GM23338 (cell line): ENCODE measurements at regions not wholly inside any gene's neighbourhood (a gene's known extent, or its start where the extent isn't known, plus 50 kb on each side); places are given as distances from the start of the nearest gene placed in this dataset.

Experiments
- ATAC-seq: fragments of 200-7000 bp; cut with Tn5 transposase; 3 replicates; pipeline ENCODE4 v1.9.1; 2020
- DNase-seq: peaks from one replicate; pipeline ENCODE4 v3.0.0-alpha.2; 2015; ENCODE audit warnings: low spot score
- H2AFZ ChIP-seq: fragments of 200-600 bp; sonication (generic); 2 replicates; pipeline ENCODE4 v1.8.0; 2016; ENCODE audit warnings: antibody characterized with exemption, mild to moderate bottlenecking, moderate library complexity
- H3F3A ChIP-seq: fragments of 200-600 bp; sonication (generic); replicated peaks from 2 replicates; pipeline ENCODE4 v1.8.0; 2017; ENCODE audit warnings: antibody characterized with exemption, mixed run types, low read depth
- H3K27ac ChIP-seq: fragments of 200-600 bp; sonication (generic); 2 replicates; pipeline ENCODE4 v1.6.1; 2016; ENCODE audit warnings: low read depth
- H3K27me3 ChIP-seq: fragments of 200-600 bp; sonication (generic); 2 replicates; pipeline ENCODE4 v1.8.0; 2016; ENCODE audit warnings: mild to moderate bottlenecking, mixed run types, moderate library complexity; ENCODE audit not compliant: insufficient read depth
- H3K36me3 ChIP-seq: fragments of 200-600 bp; sonication (generic); 2 replicates; pipeline ENCODE4 v1.8.0; 2016; ENCODE audit warnings: mild to moderate bottlenecking; ENCODE audit not compliant: insufficient read depth
- H3K4me1 ChIP-seq: fragments of 200-600 bp; sonication (generic); 2 replicates; pipeline ENCODE4 v1.8.0; 2016; ENCODE audit warnings: mild to moderate bottlenecking, moderate library complexity; ENCODE audit not compliant: insufficient read depth
- H3K4me2 ChIP-seq: fragments of 200-600 bp; sonication (generic); 2 replicates; pipeline ENCODE4 v1.7.1; 2017; ENCODE audit warnings: mixed run types
- H3K4me3 ChIP-seq: fragments of 200-600 bp; sonication (generic); 2 replicates; pipeline ENCODE4 v1.6.1; 2016; ENCODE audit warnings: mixed run types
- H3K79me2 ChIP-seq: fragments of 200-600 bp; sonication (generic); replicated peaks from 2 replicates; pipeline ENCODE4 v1.8.0; 2017; ENCODE audit warnings: mild to moderate bottlenecking; ENCODE audit not compliant: insufficient read depth
- H3K9me2 ChIP-seq: fragments of 200-600 bp; sonication (generic); 2 replicates; pipeline ENCODE4 v1.8.0; 2017; ENCODE audit not compliant: insufficient read depth
- H4K20me1 ChIP-seq: fragments of 200-600 bp; sonication (generic); replicated peaks from 2 replicates; pipeline ENCODE4 v1.8.0; 2017; ENCODE audit warnings: mild to moderate bottlenecking; ENCODE audit not compliant: insufficient read depth
- H3K27ac Mint-ChIP-seq: 2 replicates; pipeline ENCODE4 v1.8.0; 2020; ENCODE audit warnings: inconsistent platforms, mild to moderate bottlenecking, moderate library complexity, mixed read lengths
- H3K27me3 Mint-ChIP-seq: 3 replicates; pipeline ENCODE4 v1.8.0; 2022; ENCODE audit warnings: low read depth, mild to moderate bottlenecking, moderate library complexity, mixed read lengths, inconsistent platforms; ENCODE audit not compliant: insufficient read depth, poor library complexity
- H3K36me3 Mint-ChIP-seq: 3 replicates; pipeline ENCODE4 v1.8.0; 2021; ENCODE audit warnings: low read depth, mild to moderate bottlenecking, inconsistent platforms, moderate library complexity, mixed read lengths
- H3K4me1 Mint-ChIP-seq: 3 replicates; pipeline ENCODE4 v1.8.0; 2020; ENCODE audit warnings: mild to moderate bottlenecking, inconsistent platforms, mixed read lengths
- H3K4me3 Mint-ChIP-seq: 3 replicates; pipeline ENCODE4 v1.8.0; 2021; ENCODE audit warnings: moderate library complexity, mild to moderate bottlenecking, inconsistent platforms, mixed read lengths
- H3K9me3 Mint-ChIP-seq: 3 replicates; pipeline ENCODE4 v1.8.0; 2020; ENCODE audit warnings: moderate library complexity, mild to moderate bottlenecking, inconsistent platforms, mixed read lengths
- CREB1 ChIP-seq: fragments of 250-450 bp; sonication (Bioruptor Pico); IDR thresholded peaks from 2 replicates; pipeline ENCODE4 v1.5.0; 2020; ENCODE audit warnings: low read depth, mild to moderate bottlenecking, moderate library complexity
- EZH2 ChIP-seq: fragments of 200-600 bp; sonication (generic); IDR thresholded peaks from one replicate; pipeline ENCODE4 v1.8.0; 2017; ENCODE audit warnings: antibody characterized with exemption, mild to moderate bottlenecking, low read depth; ENCODE audit not compliant: unreplicated experiment
- EZH2phosphoT487 ChIP-seq: fragments of 200-600 bp; sonication (generic); IDR thresholded peaks from one replicate; pipeline ENCODE4 v1.8.1; 2018; ENCODE audit warnings: antibody characterized with exemption; ENCODE audit not compliant: unreplicated experiment
- TF ChIP-seq, protein P1 (sequence below), 2 experiments: fragments of 200-600 bp in 1 of 2; sonication (generic) in 1 of 2; conservative IDR thresholded peaks; 2 replicates each; pipeline versions ENCODE4 v1.5.1 to v1.6.1; 2016 to 2017; ENCODE audit warnings: antibody characterized with exemption in 2 of 2, low read depth in 2 of 2, mild to moderate bottlenecking in 2 of 2, moderate library complexity in 1 of 2
- TF ChIP-seq, protein P2 (sequence below): fragments of 250-450 bp; sonication (Bioruptor Pico); IDR thresholded peaks from 2 replicates; pipeline ENCODE4 v1.5.0; 2020; ENCODE audit warnings: mild to moderate bottlenecking, moderate library complexity

DNA sequence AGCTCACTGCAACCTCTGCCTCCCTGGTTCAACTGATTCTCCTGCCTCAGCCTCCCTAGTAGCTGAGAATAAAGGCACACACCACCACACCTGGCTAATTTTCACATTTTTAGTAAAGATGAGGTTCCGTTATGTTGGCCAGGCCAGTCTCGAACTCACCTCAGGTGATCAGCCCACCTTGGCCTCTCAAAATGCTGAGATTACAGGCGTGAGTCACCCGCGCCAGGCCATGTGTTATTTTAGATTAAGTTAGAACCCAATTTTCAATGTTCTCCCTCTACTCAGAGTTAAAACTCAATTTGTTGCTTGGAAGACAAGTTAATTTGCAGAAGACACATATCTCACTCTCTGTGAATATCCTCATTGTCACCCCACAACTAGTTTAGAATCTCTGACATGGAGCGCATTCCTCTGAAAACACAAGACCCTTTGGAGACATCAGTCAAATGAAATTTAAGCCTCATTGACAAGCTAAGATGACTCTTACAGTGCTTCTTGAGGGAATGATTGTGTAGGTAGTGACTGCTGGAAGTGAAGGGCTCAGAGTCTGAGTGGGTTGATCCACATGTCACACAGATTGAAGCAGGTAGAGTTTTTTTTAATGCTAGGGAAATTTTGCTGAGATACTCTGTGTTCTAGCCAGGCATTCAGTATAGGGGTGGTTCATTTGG is 60.6 kb upstream of the FRMD4B start:
- Histone ChIP-seq H3K79me2 (no peaks in the 10 kb centered on the region), H4K20me1 (no peaks in the 10 kb centered on the region), H3K9me2 (no peaks in the 10 kb centered on the region), H3F3A (no peaks in the 10 kb centered on the region), H3K36me3 (no peaks in the 10 kb centered on the region), H3K4me3 (no peak overlapping the region), H2AFZ (no peak overlapping the region), H3K27ac (no peak overlapping the region), H3K4me1 (peaks cover 8% of the 10 kb centered on the region; the same call in 1 of the 2 replicates), H3K27me3 (no peaks in the 10 kb centered on the region), H3K4me2 (no peak overlapping the region)
- H3K4me3 Mint-ChIP-seq, result no peak overlapping the region
- peaks cover 2% of the 10 kb centered on the region for H3K27me3 Mint-ChIP-seq
- peaks cover 8% of the 10 kb centered on the region; the same call in 1 of the 3 replicates for H3K9me3 Mint-ChIP-seq
- no peak for DNase-seq
- no peak for ATAC-seq
- TF ChIP-seq, protein P1, sequence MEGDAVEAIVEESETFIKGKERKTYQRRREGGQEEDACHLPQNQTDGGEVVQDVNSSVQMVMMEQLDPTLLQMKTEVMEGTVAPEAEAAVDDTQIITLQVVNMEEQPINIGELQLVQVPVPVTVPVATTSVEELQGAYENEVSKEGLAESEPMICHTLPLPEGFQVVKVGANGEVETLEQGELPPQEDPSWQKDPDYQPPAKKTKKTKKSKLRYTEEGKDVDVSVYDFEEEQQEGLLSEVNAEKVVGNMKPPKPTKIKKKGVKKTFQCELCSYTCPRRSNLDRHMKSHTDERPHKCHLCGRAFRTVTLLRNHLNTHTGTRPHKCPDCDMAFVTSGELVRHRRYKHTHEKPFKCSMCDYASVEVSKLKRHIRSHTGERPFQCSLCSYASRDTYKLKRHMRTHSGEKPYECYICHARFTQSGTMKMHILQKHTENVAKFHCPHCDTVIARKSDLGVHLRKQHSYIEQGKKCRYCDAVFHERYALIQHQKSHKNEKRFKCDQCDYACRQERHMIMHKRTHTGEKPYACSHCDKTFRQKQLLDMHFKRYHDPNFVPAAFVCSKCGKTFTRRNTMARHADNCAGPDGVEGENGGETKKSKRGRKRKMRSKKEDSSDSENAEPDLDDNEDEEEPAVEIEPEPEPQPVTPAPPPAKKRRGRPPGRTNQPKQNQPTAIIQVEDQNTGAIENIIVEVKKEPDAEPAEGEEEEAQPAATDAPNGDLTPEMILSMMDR (conservative IDR thresholded peaks at IDR 0.05; ENCODE audit: low read depth in 2 of 2), result no peak
- TF ChIP-seq EZH2, result no peak
- TF ChIP-seq, protein P2, sequence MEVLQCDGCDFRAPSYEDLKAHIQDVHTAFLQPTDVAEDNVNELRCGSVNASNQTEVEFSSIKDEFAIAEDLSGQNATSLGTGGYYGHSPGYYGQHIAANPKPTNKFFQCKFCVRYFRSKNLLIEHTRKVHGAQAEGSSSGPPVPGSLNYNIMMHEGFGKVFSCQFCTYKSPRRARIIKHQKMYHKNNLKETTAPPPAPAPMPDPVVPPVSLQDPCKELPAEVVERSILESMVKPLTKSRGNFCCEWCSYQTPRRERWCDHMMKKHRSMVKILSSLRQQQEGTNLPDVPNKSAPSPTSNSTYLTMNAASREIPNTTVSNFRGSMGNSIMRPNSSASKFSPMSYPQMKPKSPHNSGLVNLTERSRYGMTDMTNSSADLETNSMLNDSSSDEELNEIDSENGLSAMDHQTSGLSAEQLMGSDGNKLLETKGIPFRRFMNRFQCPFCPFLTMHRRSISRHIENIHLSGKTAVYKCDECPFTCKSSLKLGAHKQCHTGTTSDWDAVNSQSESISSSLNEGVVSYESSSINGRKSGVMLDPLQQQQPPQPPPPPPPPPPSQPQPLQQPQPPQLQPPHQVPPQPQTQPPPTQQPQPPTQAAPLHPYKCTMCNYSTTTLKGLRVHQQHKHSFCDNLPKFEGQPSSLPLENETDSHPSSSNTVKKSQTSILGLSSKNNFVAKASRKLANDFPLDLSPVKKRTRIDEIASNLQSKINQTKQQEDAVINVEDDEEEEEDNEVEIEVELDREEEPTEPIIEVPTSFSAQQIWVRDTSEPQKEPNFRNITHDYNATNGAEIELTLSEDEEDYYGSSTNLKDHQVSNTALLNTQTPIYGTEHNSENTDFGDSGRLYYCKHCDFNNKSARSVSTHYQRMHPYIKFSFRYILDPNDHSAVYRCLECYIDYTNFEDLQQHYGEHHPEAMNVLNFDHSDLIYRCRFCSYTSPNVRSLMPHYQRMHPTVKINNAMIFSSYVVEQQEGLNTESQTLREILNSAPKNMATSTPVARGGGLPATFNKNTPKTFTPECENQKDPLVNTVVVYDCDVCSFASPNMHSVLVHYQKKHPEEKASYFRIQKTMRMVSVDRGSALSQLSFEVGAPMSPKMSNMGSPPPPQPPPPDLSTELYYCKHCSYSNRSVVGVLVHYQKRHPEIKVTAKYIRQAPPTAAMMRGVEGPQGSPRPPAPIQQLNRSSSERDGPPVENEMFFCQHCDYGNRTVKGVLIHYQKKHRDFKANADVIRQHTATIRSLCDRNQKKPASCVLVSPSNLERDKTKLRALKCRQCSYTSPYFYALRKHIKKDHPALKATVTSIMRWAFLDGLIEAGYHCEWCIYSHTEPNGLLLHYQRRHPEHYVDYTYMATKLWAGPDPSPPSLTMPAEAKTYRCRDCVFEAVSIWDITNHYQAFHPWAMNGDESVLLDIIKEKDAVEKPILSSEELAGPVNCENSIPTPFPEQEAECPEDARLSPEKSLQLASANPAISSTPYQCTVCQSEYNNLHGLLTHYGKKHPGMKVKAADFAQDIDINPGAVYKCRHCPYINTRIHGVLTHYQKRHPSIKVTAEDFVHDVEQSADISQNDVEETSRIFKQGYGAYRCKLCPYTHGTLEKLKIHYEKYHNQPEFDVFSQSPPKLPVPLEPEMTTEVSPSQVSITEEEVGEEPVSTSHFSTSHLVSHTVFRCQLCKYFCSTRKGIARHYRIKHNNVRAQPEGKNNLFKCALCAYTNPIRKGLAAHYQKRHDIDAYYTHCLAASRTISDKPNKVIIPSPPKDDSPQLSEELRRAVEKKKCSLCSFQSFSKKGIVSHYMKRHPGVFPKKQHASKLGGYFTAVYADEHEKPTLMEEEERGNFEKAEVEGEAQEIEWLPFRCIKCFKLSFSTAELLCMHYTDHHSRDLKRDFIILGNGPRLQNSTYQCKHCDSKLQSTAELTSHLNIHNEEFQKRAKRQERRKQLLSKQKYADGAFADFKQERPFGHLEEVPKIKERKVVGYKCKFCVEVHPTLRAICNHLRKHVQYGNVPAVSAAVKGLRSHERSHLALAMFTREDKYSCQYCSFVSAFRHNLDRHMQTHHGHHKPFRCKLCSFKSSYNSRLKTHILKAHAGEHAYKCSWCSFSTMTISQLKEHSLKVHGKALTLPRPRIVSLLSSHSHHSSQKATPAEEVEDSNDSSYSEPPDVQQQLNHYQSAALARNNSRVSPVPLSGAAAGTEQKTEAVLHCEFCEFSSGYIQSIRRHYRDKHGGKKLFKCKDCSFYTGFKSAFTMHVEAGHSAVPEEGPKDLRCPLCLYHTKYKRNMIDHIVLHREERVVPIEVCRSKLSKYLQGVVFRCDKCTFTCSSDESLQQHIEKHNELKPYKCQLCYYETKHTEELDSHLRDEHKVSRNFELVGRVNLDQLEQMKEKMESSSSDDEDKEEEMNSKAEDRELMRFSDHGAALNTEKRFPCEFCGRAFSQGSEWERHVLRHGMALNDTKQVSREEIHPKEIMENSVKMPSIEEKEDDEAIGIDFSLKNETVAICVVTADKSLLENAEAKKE (CRISPR knock-in tag), result no peak
- no peak for TF ChIP-seq CREB1 (CRISPR knock-in tag)
- no peak for TF ChIP-seq EZH2phosphoT487
- H3K36me3 Mint-ChIP-seq, result peaks cover 4% of the 10 kb centered on the region; the same call in 1 of the 3 replicates
- peaks cover 6% of the 10 kb centered on the region for H3K4me1 Mint-ChIP-seq
- no peak overlapping the region for H3K27ac Mint-ChIP-seq
